ENCODE measurements at regions not wholly inside any gene's neighbourhood (a gene's known extent, or its start where the extent isn't known, plus 50 kb on each side); places are given as distances from the start of the nearest gene placed in this dataset.

DNA sequence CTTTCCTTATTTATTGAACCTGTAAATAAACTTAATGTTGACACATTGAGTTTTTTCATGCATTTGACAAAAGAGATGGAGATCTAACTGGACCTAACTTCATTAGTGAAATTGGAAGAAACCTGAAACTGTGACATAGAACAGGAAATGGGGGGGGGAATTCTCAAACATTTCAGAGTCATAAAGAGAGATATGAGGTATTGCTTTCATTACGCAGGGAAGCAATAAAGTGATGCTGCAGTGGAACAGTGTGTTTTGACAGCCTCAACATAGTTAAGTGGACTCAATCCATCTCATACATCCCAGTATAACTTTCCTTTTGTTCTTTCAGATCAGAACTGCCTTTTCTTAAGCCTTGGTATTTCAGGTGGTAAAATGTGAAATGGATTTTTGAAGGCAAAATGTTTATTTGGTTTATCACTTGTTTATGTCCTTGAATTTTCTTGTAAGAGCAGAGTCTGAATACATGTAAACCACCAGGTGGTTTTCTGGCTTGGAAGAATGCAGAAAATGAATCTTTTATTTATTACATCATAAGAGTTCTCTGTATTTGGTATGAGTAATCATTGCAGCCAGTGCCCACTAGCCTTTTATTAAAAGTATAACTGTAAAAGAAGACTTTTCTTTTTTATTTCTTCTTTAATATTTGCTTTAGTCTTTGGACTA lies 132.5 kb downstream of the ZNF326 start:
- no peaks in the 10 kb centered on the region for H3K4me1 ChIP-seq
- H3K9me3 ChIP-seq, result no peaks in the 10 kb centered on the region
- 57 to 65% (median 61%) methylated on average over 1 of the region's 1 CpG for WGBS, 3 donors
- DNase-seq, result no peak
- H3K4me3 ChIP-seq, result no peak overlapping the region
- TF ChIP-seq, protein P1, sequence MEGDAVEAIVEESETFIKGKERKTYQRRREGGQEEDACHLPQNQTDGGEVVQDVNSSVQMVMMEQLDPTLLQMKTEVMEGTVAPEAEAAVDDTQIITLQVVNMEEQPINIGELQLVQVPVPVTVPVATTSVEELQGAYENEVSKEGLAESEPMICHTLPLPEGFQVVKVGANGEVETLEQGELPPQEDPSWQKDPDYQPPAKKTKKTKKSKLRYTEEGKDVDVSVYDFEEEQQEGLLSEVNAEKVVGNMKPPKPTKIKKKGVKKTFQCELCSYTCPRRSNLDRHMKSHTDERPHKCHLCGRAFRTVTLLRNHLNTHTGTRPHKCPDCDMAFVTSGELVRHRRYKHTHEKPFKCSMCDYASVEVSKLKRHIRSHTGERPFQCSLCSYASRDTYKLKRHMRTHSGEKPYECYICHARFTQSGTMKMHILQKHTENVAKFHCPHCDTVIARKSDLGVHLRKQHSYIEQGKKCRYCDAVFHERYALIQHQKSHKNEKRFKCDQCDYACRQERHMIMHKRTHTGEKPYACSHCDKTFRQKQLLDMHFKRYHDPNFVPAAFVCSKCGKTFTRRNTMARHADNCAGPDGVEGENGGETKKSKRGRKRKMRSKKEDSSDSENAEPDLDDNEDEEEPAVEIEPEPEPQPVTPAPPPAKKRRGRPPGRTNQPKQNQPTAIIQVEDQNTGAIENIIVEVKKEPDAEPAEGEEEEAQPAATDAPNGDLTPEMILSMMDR (IDR thresholded peaks at IDR 0.05), result no peak
- H3K27me3 ChIP-seq (ENCODE audit: insufficient read depth in 3 of 3, low read length in 2 of 3), result peaks cover 0 to 8% (median 0%) of the 10 kb centered on the region in 3 donors
- ATAC-seq, result no peak
- no peak overlapping the region for H3K27ac ChIP-seq
- intact Hi-C loops (cut with DNase I), result no loop called here
- H3K36me3 ChIP-seq (ENCODE audit: insufficient read depth in 1 of 2, low read depth in 1 of 2), result no peaks in the 10 kb centered on the region

DNA sequence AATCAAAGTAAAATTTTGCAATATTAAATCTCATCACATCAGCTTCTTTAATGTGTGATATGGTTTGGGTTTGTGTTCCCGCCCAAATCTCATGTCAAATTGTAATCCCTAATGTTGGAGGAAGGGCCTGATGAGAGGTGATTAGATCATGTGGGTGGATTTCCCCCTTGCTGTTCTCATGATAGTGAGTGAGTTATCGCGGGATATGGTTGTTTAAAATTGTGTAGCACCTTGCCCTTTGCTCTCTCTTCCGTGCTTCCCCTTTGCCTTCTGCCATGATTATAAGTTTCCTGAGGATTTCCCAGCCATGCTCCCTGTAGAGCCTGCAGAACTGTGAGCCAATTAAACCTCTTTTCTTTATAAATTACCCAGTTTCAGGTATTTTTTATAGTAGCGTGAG lies 131.9 kb downstream of the ZNF326 start:
- WGBS, 3 donors, result 71 to 75% (median 74%) methylated on average over 5 of the region's 5 CpGs
- Histone ChIP-seq H3K9me3 (no peaks in the 10 kb centered on the region), H3K27me3 (ENCODE audit: insufficient read depth in 3 of 3, low read length in 2 of 3) (peaks cover 0 to 8% (median 0%) of the 10 kb centered on the region in 3 donors), H3K36me3 (ENCODE audit: insufficient read depth in 1 of 2, low read depth in 1 of 2) (no peaks in the 10 kb centered on the region), H3K4me3 (no peak overlapping the region), H3K27ac (no peak overlapping the region), H3K4me1 (no peaks in the 10 kb centered on the region)
- DNase-seq, result no peak
- intact Hi-C loops (cut with DNase I), result no loop called here
- TF ChIP-seq, protein P1 (IDR thresholded peaks at IDR 0.05), result no peak
- no peak for ATAC-seq

DNA sequence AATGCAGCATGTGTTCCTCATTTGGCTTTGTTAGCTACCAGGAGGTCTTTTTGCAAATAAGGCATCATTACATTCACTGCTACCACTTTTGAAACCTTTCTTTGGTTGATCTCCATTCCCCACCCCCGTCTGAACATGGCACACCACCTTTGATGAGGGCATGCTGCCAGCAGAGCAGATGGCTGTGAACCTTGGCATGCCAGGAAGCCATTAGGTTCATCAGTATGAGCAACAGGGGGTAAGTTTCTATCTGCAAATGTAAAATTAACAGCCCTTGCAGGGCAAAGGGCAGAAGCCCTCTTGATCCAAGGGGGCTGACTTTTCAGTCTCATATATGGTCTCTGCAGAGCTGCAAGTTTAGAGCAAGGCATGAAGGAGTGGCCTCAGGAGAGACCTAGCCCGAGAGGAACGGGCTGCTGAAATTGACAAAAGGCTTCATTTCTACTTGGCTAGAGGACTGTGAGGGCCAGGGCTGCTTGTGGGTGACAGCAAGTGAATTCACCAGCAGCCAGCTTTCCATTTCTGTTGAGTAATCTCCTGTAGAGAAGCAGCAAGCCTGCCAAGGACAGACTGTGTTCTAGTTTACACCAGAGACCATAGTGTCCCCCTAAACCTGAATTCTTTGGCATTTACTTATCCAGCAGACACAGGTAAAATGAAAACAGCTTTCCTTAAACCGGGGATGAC lies 127.9 kb downstream of the ZNF326 start:
- Histone ChIP-seq H3K36me3 (ENCODE audit: insufficient read depth in 1 of 2, low read depth in 1 of 2) (no peaks in the 10 kb centered on the region), H3K4me3 (no peak overlapping the region), H3K4me1 (no peaks in the 10 kb centered on the region), H3K27me3 (ENCODE audit: insufficient read depth in 3 of 3, low read length in 2 of 3) (no peaks in the 10 kb centered on the region), H3K27ac (no peak overlapping the region), H3K9me3 (peaks cover 9% of the 10 kb centered on the region)
- WGBS, 3 donors, result 32 to 49% (median 40%) methylated on average over 4 of the region's 4 CpGs
- intact Hi-C loops (cut with DNase I), result no loop called here
- TF ChIP-seq, protein P1 (IDR thresholded peaks at IDR 0.05), result no peak
- DNase-seq (no peak), ATAC-seq (no peak)

DNA sequence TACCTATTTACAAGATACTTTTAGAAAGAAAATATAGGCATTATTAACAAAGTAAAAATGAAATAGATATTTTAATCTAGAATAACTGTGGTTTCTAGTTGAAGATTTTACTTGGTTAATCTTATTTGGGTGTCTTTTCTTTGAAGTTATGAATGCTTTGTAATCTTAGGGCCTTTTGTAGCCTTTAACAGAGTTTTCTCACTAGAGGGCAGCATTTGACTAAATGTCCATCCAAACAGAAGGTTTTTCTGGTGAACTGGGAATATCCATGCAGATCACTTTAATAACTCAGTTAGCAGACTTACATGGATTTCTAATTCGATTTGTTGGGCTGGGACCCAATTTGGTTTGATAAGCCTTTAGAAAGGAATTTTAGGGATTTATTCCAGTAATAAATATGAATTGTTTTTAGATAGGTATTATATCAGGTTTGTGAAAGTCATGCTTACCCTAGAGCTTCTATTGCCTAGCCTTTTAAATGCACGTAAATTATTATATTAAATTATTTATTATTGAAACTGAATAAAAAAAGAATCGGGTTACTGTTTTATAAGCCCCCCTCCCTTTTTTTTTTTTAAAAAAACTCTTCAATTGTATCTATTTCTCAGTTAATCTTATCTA lies 119.7 kb downstream of the ZNF326 start:
- H3K36me3 ChIP-seq (ENCODE audit: insufficient read depth in 1 of 2, low read depth in 1 of 2), result no peaks in the 10 kb centered on the region
- 21 to 23% (median 21%) methylated on average over 3 of the region's 3 CpGs for WGBS, 3 donors
- H3K27me3 ChIP-seq (ENCODE audit: insufficient read depth in 3 of 3, low read length in 2 of 3), result peaks cover 0 to 2% (median 0%) of the 10 kb centered on the region in 3 donors
- intact Hi-C loops (cut with DNase I), result no loop called here
- no peaks in the 10 kb centered on the region for H3K4me1 ChIP-seq
- no peak overlapping the region for H3K4me3 ChIP-seq
- no peak overlapping the region for H3K27ac ChIP-seq
- H3K9me3 ChIP-seq, result no peaks in the 10 kb centered on the region
- TF ChIP-seq, protein P1 (IDR thresholded peaks at IDR 0.05), result peak; percentile 42
- ATAC-seq (no peak), DNase-seq (no peak)
